Endothelial cell of umbilical vein (primary cell): ENCODE measurements at regions not wholly inside any gene's neighbourhood (a gene's known extent, or its start where the extent isn't known, plus 50 kb on each side); places are given as distances from the start of the nearest gene placed in this dataset.
"Not testable (repeated sequence)": the region's sequence is repeated elsewhere in the genome, so short reads cannot be mapped to it uniquely, and the experiment has no call there.

Experiments used
- BruUV-seq: library from RNA; stranded (reverse); fragments of 400-500 nt; replicated peaks from 2 replicates; lab custom pipeline; 2021; lab: Mats Ljungman, UMichigan
- CTCF ChIA-PET: fragments of 300-600, 350-600 bp; sonication (Branson Sonifier 250); formaldehyde crosslinking; loops from one replicate; lab custom pipeline; 2021; ENCODE audit warnings: antibody characterized with exemption, inconsistent platforms; lab: Charles Lee
- POLR2A ChIA-PET: fragments of 300-600, 350-600 bp; sonication (Branson Sonifier 250); formaldehyde crosslinking; loops from one replicate; lab custom pipeline; 2021; ENCODE audit warnings: antibody characterized with exemption, inconsistent platforms; lab: Charles Lee
- DNase-seq: peaks from one replicate; pipeline ENCODE4 v3.0.0-alpha.2; 2011; ENCODE audit warnings: low read depth, low spot score
- FAIRE-seq: peaks from 2 replicates; lab custom pipeline; 2011; peaks lifted over from hg19 to GRCh38; lab: Jason Lieb, UNC
- H2AFZ ChIP-seq: 2 replicates; pipeline ENCODE4 v1.6.0; 2012; ENCODE audit warnings: low read depth, low read length, control low read depth, inconsistent platforms
- H3K27ac ChIP-seq: 2 replicates; pipeline ENCODE4 v1.5.1; 2011; ENCODE audit warnings: low read depth, mild to moderate bottlenecking, control low read depth, low read length, moderate library complexity; ENCODE audit not compliant: insufficient read depth
- H3K27me3 ChIP-seq, 2 experiments: 2 replicates each; pipeline versions ENCODE4 v1.6.0 to v1.6.1; 2011; ENCODE audit warnings: low read length in 2 of 2, mixed read lengths in 1 of 2; ENCODE audit not compliant: control insufficient read depth in 2 of 2, insufficient read depth in 2 of 2
- H3K36me3 ChIP-seq, 2 experiments: 2 replicates in 1 of 2; 3 replicates in 1 of 2; pipeline ENCODE4 v1.5.1; 2011; ENCODE audit warnings: low read length in 2 of 2, mild to moderate bottlenecking in 1 of 2, moderate library complexity in 1 of 2; ENCODE audit not compliant: control insufficient read depth in 2 of 2, insufficient read depth in 2 of 2; ENCODE audit errors: extremely low read depth in 1 of 2
- H3K4me1 ChIP-seq: 3 replicates; pipeline ENCODE4 v1.5.1; 2011; ENCODE audit warnings: mild to moderate bottlenecking, low read length; ENCODE audit not compliant: control insufficient read depth, insufficient read depth; ENCODE audit errors: extremely low read depth
- H3K4me2 ChIP-seq: 2 replicates; pipeline ENCODE4 v1.6.1; 2011; ENCODE audit warnings: low read length, control low read depth, mixed read lengths; ENCODE audit not compliant: insufficient read depth
- H3K4me3 ChIP-seq, 3 experiments: fragments of 200-600 bp in 1 of 3; sonication (generic), shearing (Covaris generic) in 1 of 3; replicated peaks in 1 of 3; 2 replicates each; pipeline ENCODE4 v1.5.1; 2011 to 2016; ENCODE audit warnings: control low read depth in 3 of 3, low read length in 3 of 3, mild to moderate bottlenecking in 2 of 3, inconsistent platforms in 1 of 3, low read depth in 1 of 3, moderate library complexity in 1 of 3; ENCODE audit not compliant: insufficient read depth in 1 of 3
- H3K79me2 ChIP-seq: 2 replicates; pipeline ENCODE4 v1.6.0; 2012; ENCODE audit warnings: low read length, inconsistent platforms; ENCODE audit not compliant: control insufficient read depth, insufficient read depth
- H3K9ac ChIP-seq: replicated peaks from 2 replicates; pipeline ENCODE3; 2011; ENCODE audit warnings: low read length, control low read depth; ENCODE audit not compliant: insufficient read depth; ENCODE audit errors: extremely low read depth
- H3K9me1 ChIP-seq: replicated peaks from 3 replicates; pipeline ENCODE4 v1.6.0; 2011; ENCODE audit warnings: mild to moderate bottlenecking, low read length; ENCODE audit not compliant: control insufficient read depth, insufficient read depth; ENCODE audit errors: extremely low read depth
- H3K9me3 ChIP-seq: replicated peaks from 2 replicates; pipeline ENCODE4 v1.5.1; 2012; ENCODE audit warnings: low read length, inconsistent platforms; ENCODE audit not compliant: control insufficient read depth, insufficient read depth
- H4K20me1 ChIP-seq: replicated peaks from 2 replicates; pipeline ENCODE3; 2011; ENCODE audit warnings: mild to moderate bottlenecking, low read length; ENCODE audit not compliant: control insufficient read depth, insufficient read depth; ENCODE audit errors: extremely low read depth
- CTCF ChIP-seq, 2 donors: IDR thresholded peaks; 1 replicate in 1 of 2; 2 replicates in 1 of 2; pipeline ENCODE4 v1.5.1; 2011; ENCODE audit warnings: low read length in 2 of 2, mild to moderate bottlenecking in 2 of 2, moderate library complexity in 2 of 2, control low read depth in 1 of 2, inconsistent platforms in 1 of 2, low read depth in 1 of 2; ENCODE audit not compliant: insufficient read depth in 1 of 2; ENCODE audit errors: extremely low read depth in 1 of 2
- EZH2 ChIP-seq: IDR thresholded peaks from 2 replicates; pipeline ENCODE4 v1.6.1; 2012; ENCODE audit warnings: borderline replicate concordance, low read depth, mild to moderate bottlenecking, moderate library complexity, low read length, inconsistent platforms; ENCODE audit not compliant: severe bottlenecking
- FOS ChIP-seq: IDR thresholded peaks from 2 replicates; pipeline ENCODE4 v1.6.1; 2011; ENCODE audit warnings: mild to moderate bottlenecking, low read length, moderate library complexity, borderline replicate concordance; ENCODE audit not compliant: insufficient read depth
- GATA2 ChIP-seq: IDR thresholded peaks from 2 replicates; pipeline ENCODE4 v1.7.0; 2011; ENCODE audit warnings: low read depth, mild to moderate bottlenecking, moderate library complexity, mixed read lengths, low read length; ENCODE audit not compliant: insufficient read length, insufficient read depth
- JUN ChIP-seq: IDR thresholded peaks from 2 replicates; pipeline ENCODE4 v1.6.1; 2011; ENCODE audit warnings: borderline replicate concordance, low read depth; ENCODE audit not compliant: insufficient read length, insufficient read depth
- MAX ChIP-seq: IDR thresholded peaks from 2 replicates; pipeline ENCODE4 v1.6.1; 2011; ENCODE audit not compliant: insufficient read depth, insufficient read length
- MYC ChIP-seq: IDR thresholded peaks from one replicate; pipeline ENCODE4 v1.6.1; 2011; ENCODE audit warnings: mild to moderate bottlenecking, low read depth, low read length
- POLR2A ChIP-seq: IDR thresholded peaks from 2 replicates; pipeline ENCODE4 v1.6.1; 2012; ENCODE audit warnings: low read depth, mild to moderate bottlenecking, control low read depth, low read length
- POLR2AphosphoS5 ChIP-seq: IDR thresholded peaks from 2 replicates; pipeline ENCODE4 v1.6.1; 2012; ENCODE audit warnings: low read depth, mild to moderate bottlenecking, control low read depth, low read length, moderate library complexity; ENCODE audit not compliant: insufficient read depth
- dilution Hi-C: fragments of 300-500 bp; cut with MboI; formaldehyde crosslinking; loops from one replicate; pipeline ENCODE4 v1.15.0; 2019; ENCODE audit warnings: low sequenced_read_pairs; ENCODE audit not compliant: extremely low pct_ligation_motif_present
- intact Hi-C: fragments of 100-400 bp; cut with micrococcal nuclease; formaldehyde crosslinking; loops from one replicate; pipeline ENCODE4 v1.10.0; 2022

GRCh38 chrX:1102786-1103185, 109.7 kb downstream of the CRLF2 start:
- intact Hi-C loops (no loop called here), dilution Hi-C loops (no loop called here)
- Histone ChIP-seq H3K9me3 (peaks cover 8% of the 10 kb centered on the region), H4K20me1 (no peaks in the 10 kb centered on the region), H3K9me1 (no peaks in the 10 kb centered on the region), H3K4me2 (no peak overlapping the region), H3K4me1 (no peaks in the 10 kb centered on the region), H3K27ac (no peak overlapping the region), H3K9ac (no peak overlapping the region), H3K36me3 (no peaks in the 10 kb centered on the region), H2AFZ (no peak overlapping the region), H3K4me3 (no peak overlapping the region), H3K27me3 (no peaks in the 10 kb centered on the region), H3K79me2 (no peaks in the 10 kb centered on the region)
- DNase-seq (no peak), FAIRE-seq (no peak)
- TF ChIP-seq EZH2 (no peak), MYC (no peak), JUN (no peak), FOS (no peak), POLR2A (no peak), CTCF (IDR thresholded peaks at IDR 0.05; ENCODE audit: extremely low read depth in 1 of 2, insufficient read depth in 1 of 2, low read depth in 1 of 2, low read length in 2 of 2) (no peak), POLR2AphosphoS5 (no peak), MAX (no peak), GATA2 (no peak)
- POLR2A ChIA-PET: no interaction called here
- no TSS peak for BruUV-seq
- CTCF ChIA-PET: no interaction called here

- BruUV-seq, H3K27me3 ChIP-seq: not testable (repeated sequence)
These were observed 110.2 kb downstream of the CRLF2 start for GRCh38 chrX:1102221-1102620.

More at GRCh38 chrX:1102221-1102620, 110.2 kb downstream of the CRLF2 start:
- H3K4me1 ChIP-seq, DNase-seq, H2AFZ ChIP-seq, intact Hi-C loops, dilution Hi-C loops, H3K79me2 ChIP-seq, POLR2A ChIA-PET, CTCF ChIA-PET, H4K20me1 ChIP-seq, H3K4me2 ChIP-seq, H3K9me1 ChIP-seq, H3K27ac ChIP-seq, H3K4me3 ChIP-seq, H3K9ac ChIP-seq, H3K36me3 ChIP-seq, FAIRE-seq: not testable (repeated sequence)
- H3K9me3 ChIP-seq: peaks cover 11% of the 10 kb centered on the region
